Parathyroid adenoma (tissue), 2 donors: ENCODE measurements at regions not wholly inside any gene's neighbourhood (a gene's known extent, or its start where the extent isn't known, plus 50 kb on each side); places are given as distances from the start of the nearest gene placed in this dataset.
"Not testable (repeated sequence)": the region's sequence is repeated elsewhere in the genome, so short reads cannot be mapped to it uniquely, and the experiment has no call there.

Source experiments
- H2AFZ ChIP-seq: fragments of 300-600 bp; sonication (generic); one replicate; pipeline ENCODE4 v1.7.0; 2017; ENCODE audit warnings: antibody characterized with exemption, mild to moderate bottlenecking
- H3K27ac ChIP-seq: fragments of 300-600 bp; sonication (generic); one replicate; pipeline ENCODE4 v1.7.0; 2017
- H3K27me3 ChIP-seq: fragments of 300-600 bp; sonication (generic); one replicate; pipeline ENCODE4 v1.7.0; 2017; ENCODE audit warnings: low read length; ENCODE audit not compliant: control insufficient read depth, insufficient read depth
- H3K36me3 ChIP-seq: fragments of 300-600 bp; sonication (generic); one replicate; pipeline ENCODE4 v1.7.0; 2017; ENCODE audit warnings: low read length; ENCODE audit not compliant: control insufficient read depth, insufficient read depth
- H3K4me1 ChIP-seq: fragments of 300-600 bp; sonication (generic); one replicate; pipeline ENCODE4 v1.7.0; 2017; ENCODE audit warnings: control low read depth
- H3K4me2 ChIP-seq: fragments of 300-600 bp; sonication (generic); one replicate; pipeline ENCODE4 v1.7.0; 2017; ENCODE audit warnings: low read length
- H3K4me3 ChIP-seq: fragments of 300-600 bp; sonication (generic); one replicate; pipeline ENCODE4 v1.7.0; 2017; ENCODE audit warnings: low read depth, low read length
- H3K79me2 ChIP-seq: fragments of 300-600 bp; sonication (generic); one replicate; pipeline ENCODE4 v1.7.0; 2017; ENCODE audit warnings: control low read depth
- H3K9ac ChIP-seq: fragments of 300-600 bp; sonication (generic); one replicate; pipeline ENCODE4 v1.7.0; 2017; ENCODE audit warnings: mild to moderate bottlenecking
- H3K9me3 ChIP-seq: fragments of 300-600 bp; sonication (generic); one replicate; pipeline ENCODE4 v1.7.0; 2017; ENCODE audit warnings: low read length; ENCODE audit not compliant: control insufficient read depth
- CTCF ChIP-seq: fragments of 300-600 bp; sonication (generic); IDR thresholded peaks from one replicate; pipeline ENCODE4 v1.7.0; 2017; ENCODE audit warnings: antibody characterized with exemption, mild to moderate bottlenecking
- donor health status: primary hyperparathyroidism.

- H3K79me2 ChIP-seq: no peaks in the 10 kb centered on the region
- H3K36me3 ChIP-seq: no peaks in the 10 kb centered on the region
- no peaks in the 10 kb centered on the region for H3K9me3 ChIP-seq
- no peak overlapping the region for H3K27ac ChIP-seq
- no peak overlapping the region for H3K4me2 ChIP-seq
- no peak overlapping the region for H3K4me3 ChIP-seq
- no peak for TF ChIP-seq CTCF
- no peak overlapping the region for H3K9ac ChIP-seq
- no peaks in the 10 kb centered on the region for H3K27me3 ChIP-seq
- H3K4me1 ChIP-seq: no peaks in the 10 kb centered on the region
- H2AFZ ChIP-seq: no peak overlapping the region
These were observed 58.6 kb upstream of the USP25 start for GRCh38 chr21:15671188-15671587.

- not testable (repeated sequence) for H3K4me2 ChIP-seq, H3K79me2 ChIP-seq, H3K27me3 ChIP-seq, H3K4me1 ChIP-seq, H3K36me3 ChIP-seq, H2AFZ ChIP-seq, H3K9ac ChIP-seq, H3K27ac ChIP-seq, H3K9me3 ChIP-seq, H3K4me3 ChIP-seq
These were observed 57.2 kb upstream of the USP25 start for GRCh38 chr21:15672578-15672977.

- Histone ChIP-seq H2AFZ (no peak overlapping the region), H3K4me1 (no peaks in the 10 kb centered on the region), H3K79me2 (no peaks in the 10 kb centered on the region), H3K27ac (no peak overlapping the region), H3K27me3 (no peaks in the 10 kb centered on the region), H3K4me2 (no peak overlapping the region), H3K9ac (no peak overlapping the region), H3K36me3 (no peaks in the 10 kb centered on the region), H3K9me3 (no peaks in the 10 kb centered on the region), H3K4me3 (no peak overlapping the region)
- no peak for TF ChIP-seq CTCF
These were observed 52.8 kb upstream of the USP25 start for GRCh38 chr21:15676935-15677334.

GRCh38 chr21:15679630-15680029, 50.2 kb upstream of the USP25 start:
- no peak overlapping the region for H2AFZ ChIP-seq
- H3K27ac ChIP-seq: no peak overlapping the region
- H3K9me3 ChIP-seq: no peaks in the 10 kb centered on the region
- no peak overlapping the region for H3K4me2 ChIP-seq
- no peak for TF ChIP-seq CTCF
- H3K9ac ChIP-seq: no peak overlapping the region
- no peaks in the 10 kb centered on the region for H3K27me3 ChIP-seq
- no peaks in the 10 kb centered on the region for H3K79me2 ChIP-seq
- H3K36me3 ChIP-seq: no peaks in the 10 kb centered on the region
- H3K4me1 ChIP-seq: no peaks in the 10 kb centered on the region
- H3K4me3 ChIP-seq: no peak overlapping the region
